ENCODE measurements at regions not wholly inside any gene's neighbourhood (a gene's known extent, or its start where the extent isn't known, plus 50 kb on each side); places are given as distances from the start of the nearest gene placed in this dataset.

DNA sequence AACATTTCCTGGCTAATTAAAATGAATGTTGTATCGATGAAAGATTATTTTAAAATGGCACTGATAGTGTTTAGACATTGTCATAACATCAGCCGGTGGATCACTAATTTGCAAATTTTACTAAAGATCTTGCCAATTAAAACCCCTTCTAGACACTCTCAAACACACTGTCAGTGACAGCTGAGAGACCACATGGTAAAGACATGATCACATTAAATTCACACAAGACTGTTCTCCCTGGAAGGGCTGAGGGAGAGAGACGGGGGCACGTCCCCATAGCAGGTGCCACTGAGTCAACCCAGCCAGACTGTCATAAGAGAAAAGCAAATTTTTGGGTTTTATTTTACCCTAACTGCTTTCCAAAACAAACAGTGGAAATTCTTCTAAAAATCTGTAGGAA lies 306.0 kb downstream of the TXNL1 start:
- in situ Hi-C loops (cut with MboI; ENCODE audit: low pct_unique_long_range_greater_than_20kb, low sequenced_read_pairs): no loop called here
- no peak for DNase-seq

DNA sequence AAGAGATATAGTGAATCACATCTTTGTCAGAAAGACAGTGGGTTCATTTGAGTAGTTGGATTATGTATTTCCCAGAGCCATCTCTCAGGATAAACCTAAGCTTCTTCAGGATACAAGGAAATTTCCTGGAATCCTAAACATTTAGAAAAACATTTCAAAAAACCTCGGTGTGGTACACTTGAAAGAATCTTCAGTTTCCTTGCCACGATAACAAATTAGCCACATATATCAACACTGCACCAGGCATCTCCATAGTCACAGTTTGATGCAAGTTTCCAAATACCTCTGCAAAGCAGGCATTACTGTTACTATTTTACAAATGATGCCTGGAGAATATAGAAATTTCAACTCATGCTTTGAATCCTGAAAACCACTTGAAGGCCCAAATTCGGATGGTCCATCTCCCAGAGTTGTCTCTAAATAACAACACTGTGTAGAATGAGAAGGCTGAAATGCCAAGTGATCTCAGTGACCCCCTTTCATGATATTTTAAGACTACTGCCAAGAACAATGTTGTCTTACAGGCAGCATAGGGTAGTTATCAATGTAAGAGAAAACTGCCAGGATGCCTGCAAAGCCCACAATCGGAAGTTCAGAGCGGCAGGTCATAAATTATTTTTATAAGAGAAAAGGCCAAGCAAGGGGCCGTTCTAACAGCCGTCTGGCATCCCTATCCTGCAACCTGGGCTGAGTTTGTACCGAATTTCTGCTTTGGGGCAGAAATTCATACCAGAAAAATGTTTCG lies 307.9 kb downstream of the TXNL1 start:
- in situ Hi-C loops (cut with MboI; ENCODE audit: low pct_unique_long_range_greater_than_20kb, low sequenced_read_pairs): no loop called here

GRCh38 chr18:56329536-56329935 lies 308.9 kb downstream of the TXNL1 start:
- in situ Hi-C loops (cut with MboI; ENCODE audit: low pct_unique_long_range_greater_than_20kb, low sequenced_read_pairs): no loop called here
- DNase-seq: no peak

More for the DNA sequence above, 307.9 kb downstream of the TXNL1 start:
- DNase-seq: no peak

DNA sequence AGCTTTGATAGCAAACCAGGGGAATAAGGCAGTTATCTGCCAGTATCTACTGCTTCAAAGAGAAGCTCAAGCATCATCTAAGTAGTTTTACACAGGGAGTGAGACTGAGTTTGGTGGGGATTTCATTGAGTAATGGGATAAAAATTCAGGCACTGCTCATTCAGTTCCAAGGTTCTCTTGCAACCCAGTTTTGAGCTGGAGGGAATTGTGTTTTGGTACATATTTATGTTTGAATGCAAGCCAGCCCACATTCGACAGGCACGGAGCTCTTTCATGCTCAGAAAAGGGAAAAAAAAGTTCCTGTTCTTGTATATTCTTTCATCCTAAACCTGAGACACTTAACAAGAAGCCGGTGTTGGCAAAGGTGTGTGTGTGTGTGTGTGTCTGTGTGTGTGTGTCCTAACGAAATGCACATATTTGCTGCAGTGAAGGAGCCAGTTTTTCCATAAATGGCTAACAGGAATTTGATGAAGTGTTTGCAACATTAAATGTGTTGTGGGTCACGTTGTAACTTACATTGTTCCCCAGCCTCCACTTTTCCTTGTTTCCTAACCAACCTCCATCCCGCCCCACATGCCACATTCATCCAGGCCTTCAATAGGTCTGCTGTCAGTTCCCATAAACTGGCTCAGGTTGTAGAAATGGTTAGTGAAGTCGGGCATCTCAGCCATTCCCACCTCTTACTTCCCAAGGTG lies 311.1 kb downstream of the TXNL1 start:
- no peak for DNase-seq
- in situ Hi-C loops (cut with MboI; ENCODE audit: low pct_unique_long_range_greater_than_20kb, low sequenced_read_pairs): no loop called here

DNA sequence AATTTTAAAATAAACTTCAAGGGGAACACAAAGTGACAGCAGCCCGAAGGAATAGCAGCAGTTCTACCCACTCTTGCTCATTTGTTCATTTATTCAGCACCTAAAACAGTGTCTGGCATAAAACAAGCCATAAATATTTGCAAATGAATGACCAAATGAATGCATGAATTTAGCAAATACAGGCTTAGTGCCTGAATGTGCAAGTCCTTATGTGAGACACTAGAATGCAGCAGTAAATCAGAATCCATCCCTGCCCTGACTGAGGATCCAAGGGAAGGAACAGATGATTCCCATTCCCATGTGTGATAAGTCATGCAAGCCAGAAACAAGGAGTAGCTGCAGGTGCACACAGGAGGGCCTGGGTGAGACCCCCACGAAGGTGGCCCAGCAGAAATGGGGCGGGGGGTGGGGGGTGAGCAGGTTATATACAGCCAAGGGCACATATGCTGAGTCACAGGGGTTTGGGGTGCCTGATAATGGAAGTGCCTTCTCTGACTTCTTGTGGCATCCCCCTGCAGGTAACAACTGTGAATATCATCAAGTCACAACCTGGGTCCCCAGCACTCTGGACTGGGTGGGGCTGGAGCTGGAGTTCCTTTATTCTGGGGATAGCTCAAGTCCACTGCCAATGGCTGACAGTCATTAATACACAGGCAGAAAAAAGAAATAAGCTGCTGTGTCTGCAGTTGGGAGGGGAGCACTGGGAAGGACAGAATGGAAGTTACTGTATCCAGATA lies 311.9 kb downstream of the TXNL1 start:
- in situ Hi-C loops (cut with MboI; ENCODE audit: low pct_unique_long_range_greater_than_20kb, low sequenced_read_pairs): no loop called here
- no peak for DNase-seq

- in situ Hi-C loops (cut with MboI; ENCODE audit: low pct_unique_long_range_greater_than_20kb, low sequenced_read_pairs): no loop called here
- no peak for DNase-seq
Observed at GRCh38 chr18:56323673-56324072, 314.7 kb downstream of the TXNL1 start.

GRCh38 chr18:56322406-56322805 lies 316.0 kb downstream of the TXNL1 start:
- DNase-seq: no peak
- in situ Hi-C loops (cut with MboI; ENCODE audit: low pct_unique_long_range_greater_than_20kb, low sequenced_read_pairs): no loop called here

DNA sequence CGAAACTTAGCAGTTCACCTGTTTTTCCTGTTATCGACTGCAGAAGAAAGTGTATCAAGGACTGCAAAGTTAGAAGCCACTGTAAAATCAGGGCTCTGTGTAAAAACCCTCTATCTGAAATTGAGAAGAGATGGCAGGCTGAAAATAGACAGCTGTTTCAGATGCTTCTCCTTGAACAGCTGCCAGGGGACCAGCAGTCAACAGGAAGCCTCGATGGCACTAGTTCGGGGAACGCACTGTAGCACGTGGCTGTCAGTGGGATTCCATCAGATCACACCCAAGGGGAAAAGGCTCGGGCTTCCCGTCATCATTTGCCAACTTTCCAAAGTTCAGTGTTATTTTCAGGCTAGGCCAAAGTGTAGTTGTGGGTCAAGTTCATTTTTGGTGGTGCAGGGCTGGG lies 316.9 kb downstream of the TXNL1 start:
- in situ Hi-C loops (cut with MboI; ENCODE audit: low pct_unique_long_range_greater_than_20kb, low sequenced_read_pairs): no loop called here
- DNase-seq: no peak

- DNase-seq: no peak
- in situ Hi-C loops (cut with MboI; ENCODE audit: low pct_unique_long_range_greater_than_20kb, low sequenced_read_pairs): no loop called here
Observed at GRCh38 chr18:56319953-56320352, 318.4 kb downstream of the TXNL1 start.

GRCh38 chr18:56316727-56317126 lies 321.7 kb downstream of the TXNL1 start:
- in situ Hi-C loops (cut with MboI; ENCODE audit: low pct_unique_long_range_greater_than_20kb, low sequenced_read_pairs): no loop called here
- DNase-seq: no peak

DNA sequence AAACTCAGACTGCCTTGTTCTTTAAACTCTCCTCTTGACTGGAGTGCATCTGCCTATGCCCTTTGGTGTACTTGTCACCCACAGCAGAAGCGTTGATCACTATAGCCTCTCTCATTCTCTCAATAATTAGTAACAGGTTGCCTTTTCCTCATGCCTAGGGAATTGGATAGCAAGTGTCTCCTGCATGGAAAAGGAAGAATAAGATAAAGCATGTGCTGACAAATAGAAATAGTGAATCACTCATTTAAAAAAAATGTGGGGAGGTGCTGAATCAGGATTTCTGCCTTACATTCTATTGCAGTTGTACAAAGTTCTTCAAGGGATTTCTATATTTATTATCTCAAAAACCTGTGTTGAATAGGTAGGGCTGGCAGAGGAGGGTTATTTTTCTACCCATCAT lies 323.0 kb downstream of the TXNL1 start:
- no peak for DNase-seq
- in situ Hi-C loops (cut with MboI; ENCODE audit: low pct_unique_long_range_greater_than_20kb, low sequenced_read_pairs): no loop called here

- in situ Hi-C loops (cut with MboI; ENCODE audit: low pct_unique_long_range_greater_than_20kb, low sequenced_read_pairs): no loop called here
- no peak for DNase-seq
Observed at GRCh38 chr18:56314396-56314795, 324.0 kb downstream of the TXNL1 start.

- in situ Hi-C loops (cut with MboI; ENCODE audit: low pct_unique_long_range_greater_than_20kb, low sequenced_read_pairs): no loop called here
- DNase-seq: no peak
Observed at GRCh38 chr18:56312551-56313335, 325.6 kb downstream of the TXNL1 start.

DNA sequence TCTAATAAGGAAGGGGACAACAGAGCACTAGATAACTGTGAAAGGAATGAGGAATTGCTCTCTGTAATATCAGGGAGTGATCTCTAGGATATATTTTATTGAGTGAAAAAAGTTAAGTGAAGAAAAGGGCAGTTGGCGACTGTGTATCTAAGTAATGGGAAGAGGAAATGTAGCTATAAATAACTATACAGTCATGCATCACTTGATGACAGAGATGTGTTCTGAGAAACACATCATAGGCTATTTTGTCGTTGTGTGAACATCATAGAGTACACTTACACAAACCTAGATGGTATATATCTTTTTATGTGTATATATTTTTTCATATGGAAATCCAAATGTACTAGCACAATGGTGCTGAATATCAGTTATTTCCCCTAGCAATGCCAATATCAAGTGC lies 329.3 kb downstream of the TXNL1 start:
- in situ Hi-C loops (cut with MboI; ENCODE audit: low pct_unique_long_range_greater_than_20kb, low sequenced_read_pairs): no loop called here
- no peak for DNase-seq

- DNase-seq: no peak
- in situ Hi-C loops (cut with MboI; ENCODE audit: low pct_unique_long_range_greater_than_20kb, low sequenced_read_pairs): no loop called here
Observed at GRCh38 chr18:56307354-56308170, 330.8 kb downstream of the TXNL1 start.

DNA sequence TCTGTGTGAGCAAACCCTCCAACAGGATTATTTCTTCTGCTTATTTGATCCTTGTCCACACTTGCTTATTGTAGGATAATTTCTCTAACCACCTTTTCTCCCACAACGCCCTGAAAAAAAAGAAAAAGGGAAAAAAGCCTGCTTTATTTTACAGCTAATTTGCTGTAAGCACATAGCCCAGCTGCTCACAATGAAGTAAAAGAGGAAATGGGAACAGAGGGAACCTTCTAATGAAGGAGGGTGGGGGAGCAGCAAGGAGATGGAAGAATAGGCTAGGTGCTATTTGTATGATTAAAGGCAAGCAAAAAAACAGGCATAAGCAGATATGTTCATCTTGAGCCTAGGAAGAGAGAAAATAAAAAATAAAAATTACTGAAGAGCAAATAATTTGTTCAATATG lies 331.6 kb downstream of the TXNL1 start:
- in situ Hi-C loops (cut with MboI; ENCODE audit: low pct_unique_long_range_greater_than_20kb, low sequenced_read_pairs): no loop called here
- DNase-seq: no peak

DNA sequence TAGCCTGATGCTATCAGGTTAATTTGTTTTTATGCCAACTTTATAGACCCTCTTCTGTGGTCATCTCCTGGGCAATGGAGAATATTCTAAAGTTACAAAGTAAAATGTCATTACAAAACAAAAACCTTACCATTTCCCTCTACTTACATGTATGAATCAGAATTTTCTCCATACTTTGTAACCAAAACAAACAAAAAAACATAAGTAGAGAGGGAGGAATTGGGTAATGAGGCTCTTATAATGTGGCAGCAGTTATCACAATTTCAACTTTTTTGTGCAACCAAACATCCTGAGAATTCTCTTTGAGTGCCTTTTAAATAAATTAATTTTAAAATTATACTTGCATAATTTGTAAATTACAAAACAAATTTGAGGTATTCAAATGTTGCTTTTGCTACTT lies 332.8 kb downstream of the TXNL1 start:
- DNase-seq: no peak
- in situ Hi-C loops (cut with MboI; ENCODE audit: low pct_unique_long_range_greater_than_20kb, low sequenced_read_pairs): no loop called here

- no peak for DNase-seq
- in situ Hi-C loops (cut with MboI; ENCODE audit: low pct_unique_long_range_greater_than_20kb, low sequenced_read_pairs): no loop called here
Observed at GRCh38 chr18:56302156-56302555, 336.2 kb downstream of the TXNL1 start.

- no peak for DNase-seq
- in situ Hi-C loops (cut with MboI; ENCODE audit: low pct_unique_long_range_greater_than_20kb, low sequenced_read_pairs): no loop called here
Observed at GRCh38 chr18:56299740-56300139, 338.7 kb downstream of the TXNL1 start.

Data from KBM-7 (cell line).